ENCODE measurements at regions not wholly inside any gene's neighbourhood (a gene's known extent, or its start where the extent isn't known, plus 50 kb on each side); places are given as distances from the start of the nearest gene placed in this dataset.

GRCh38 chr4:79016878-79017277 is 77.6 kb upstream of the PAQR3 start:
- no peak for DNase-seq

DNA sequence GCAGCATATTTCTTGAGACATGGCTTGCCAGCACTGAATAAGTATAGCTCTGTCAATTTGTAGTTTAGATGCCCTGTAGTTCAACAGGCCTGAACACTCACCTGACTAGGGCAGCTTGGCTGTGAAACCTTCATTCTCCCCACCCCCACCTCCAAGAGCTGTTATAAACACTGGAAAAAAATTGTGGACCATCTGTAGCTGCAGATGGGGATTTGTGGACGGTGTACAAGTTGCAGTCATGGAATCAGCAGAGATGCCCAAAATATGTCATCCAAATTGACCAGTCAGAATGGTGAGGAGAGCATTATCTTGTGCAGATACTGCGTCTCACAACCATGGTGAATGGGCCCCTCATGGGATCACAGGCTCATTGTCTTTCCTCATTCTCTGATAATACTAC is 76.2 kb upstream of the PAQR3 start:
- DNase-seq: no peak

DNA sequence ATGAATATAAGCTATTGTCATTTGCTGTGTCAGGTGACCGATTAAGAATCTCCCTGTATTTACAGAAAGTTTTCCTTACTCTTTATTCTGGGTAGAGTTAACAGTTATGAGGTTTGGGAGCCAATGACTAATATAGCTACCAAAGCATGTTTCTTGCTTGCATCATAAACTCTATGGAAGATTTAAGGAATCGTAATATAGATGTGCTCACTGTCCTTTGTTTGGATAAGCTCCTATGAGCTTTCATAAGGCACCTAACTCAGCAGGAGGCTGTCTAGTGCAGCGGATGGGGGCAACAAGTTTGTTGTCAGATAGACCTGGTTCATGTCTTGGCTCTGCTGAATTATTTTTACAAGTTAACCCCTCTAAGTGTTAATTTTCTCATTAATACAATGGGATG is 75.0 kb upstream of the PAQR3 start:
- DNase-seq: no peak

- no peak for DNase-seq
These were observed 74.5 kb upstream of the PAQR3 start for GRCh38 chr4:79013756-79014155.

DNA sequence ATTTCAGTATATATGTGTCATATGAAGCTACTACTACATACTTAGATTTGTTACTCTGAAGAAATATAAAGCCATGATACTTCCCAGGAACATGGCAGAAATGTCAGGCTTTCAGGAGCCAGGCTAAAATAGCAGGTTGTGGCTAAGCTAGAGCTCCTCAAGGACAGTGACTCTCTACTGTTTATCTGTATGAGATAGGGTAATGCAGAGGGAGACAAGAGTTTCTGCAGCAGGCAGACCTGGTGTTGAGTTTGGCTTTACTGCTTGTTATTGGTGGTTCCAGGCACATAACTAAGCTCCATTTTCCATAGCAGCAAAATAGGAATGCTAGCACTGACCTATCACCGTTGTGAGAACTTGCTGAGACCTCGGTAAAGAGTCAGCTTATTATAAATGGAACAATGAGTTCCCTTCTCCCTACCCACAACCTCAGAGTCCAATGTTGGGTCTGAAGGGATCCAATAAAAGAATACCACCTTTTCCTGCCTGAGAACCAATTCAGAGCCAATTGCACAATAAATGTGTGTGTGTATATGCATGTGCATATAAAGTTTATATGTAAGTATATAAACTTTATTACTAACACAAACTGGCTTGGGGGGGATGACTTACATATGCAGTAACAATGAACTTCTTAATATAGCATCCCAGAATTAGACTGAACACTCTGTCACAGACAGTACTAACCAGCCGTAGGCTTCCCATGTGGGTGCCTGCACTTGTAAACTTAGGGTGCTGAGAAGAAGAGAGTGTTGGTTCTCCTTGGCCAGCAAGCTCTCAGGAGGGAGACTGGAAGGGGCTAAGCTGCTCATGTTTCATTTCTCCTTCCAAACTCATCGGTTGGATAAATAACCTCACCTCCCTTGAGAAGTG is 51.9 kb upstream of the PAQR3 start:
- DNase-seq: no peak

- DNase-seq: no peak
These were observed 50.5 kb upstream of the PAQR3 start for GRCh38 chr4:78989697-78990270.

All from NCI-H187 treated with DMSO at 0.1 percent for 48 hours (cell line).